DND-41 (cell line): ENCODE measurements at regions not wholly inside any gene's neighbourhood (a gene's known extent, or its start where the extent isn't known, plus 50 kb on each side); places are given as distances from the start of the nearest gene placed in this dataset.

ENCODE experiments used
- ATAC-seq: fragments of 200-7000 bp; cut with Tn5 transposase; 3 replicates; pipeline ENCODE4 v1.9.1; 2021; ENCODE audit warnings: low read depth; ENCODE audit not compliant: insufficient read depth
- DNase-seq: peaks from one replicate; pipeline ENCODE4 v3.0.0-alpha.2; 2020
- H2AFZ ChIP-seq: 2 replicates; pipeline ENCODE4 v1.6.0; 2012; ENCODE audit warnings: low read depth, low read length
- H3K27ac ChIP-seq: 2 replicates; pipeline ENCODE4 v1.5.1; 2012; ENCODE audit warnings: low read length, inconsistent platforms
- H3K27me3 ChIP-seq: fragments of 200-600 bp; sonication (generic); 2 replicates; pipeline ENCODE4 v1.6.0; 2012; ENCODE audit warnings: low read length, mild to moderate bottlenecking, inconsistent platforms; ENCODE audit not compliant: insufficient read depth, poor library complexity
- H3K36me3 ChIP-seq: 2 replicates; pipeline ENCODE4 v1.5.1; 2012; ENCODE audit warnings: low read length, inconsistent platforms; ENCODE audit not compliant: insufficient read depth
- H3K4me1 ChIP-seq: 2 replicates; pipeline ENCODE4 v1.5.1; 2012; ENCODE audit warnings: mild to moderate bottlenecking, low read length; ENCODE audit not compliant: insufficient read depth
- H3K4me2 ChIP-seq: 2 replicates; pipeline ENCODE4 v1.6.0; 2012; ENCODE audit warnings: mild to moderate bottlenecking, moderate library complexity, low read length, inconsistent platforms; ENCODE audit not compliant: insufficient read depth
- H3K4me3 ChIP-seq, 2 experiments: fragments of 200-600 bp in 1 of 2; shearing (Covaris generic) in 1 of 2; 2 replicates each; pipeline ENCODE4 v1.5.1; 2012 to 2016; ENCODE audit warnings: inconsistent platforms in 2 of 2, low read length in 2 of 2, mild to moderate bottlenecking in 2 of 2, low read depth in 1 of 2, moderate library complexity in 1 of 2
- H3K79me2 ChIP-seq: 2 replicates; pipeline ENCODE4 v1.6.0; 2012; ENCODE audit warnings: low read length, inconsistent platforms; ENCODE audit not compliant: insufficient read depth
- H3K9ac ChIP-seq: 2 replicates; pipeline ENCODE4 v1.6.0; 2012; ENCODE audit warnings: low read depth, mild to moderate bottlenecking, inconsistent platforms, low read length, moderate library complexity
- H3K9me3 ChIP-seq: 2 replicates; pipeline ENCODE4 v1.5.1; 2012; ENCODE audit warnings: low read length, moderate library complexity, mild to moderate bottlenecking, inconsistent platforms; ENCODE audit not compliant: insufficient read depth, severe bottlenecking
- H4K20me1 ChIP-seq: 2 replicates; pipeline ENCODE4 v1.6.0; 2012; ENCODE audit warnings: low read length; ENCODE audit not compliant: insufficient read depth
- CTCF ChIP-seq: IDR thresholded peaks from 2 replicates; pipeline ENCODE4 v1.5.1; 2012; ENCODE audit warnings: borderline replicate concordance, low read length, moderate library complexity, mild to moderate bottlenecking; ENCODE audit not compliant: poor library complexity, severe bottlenecking; ENCODE audit errors: extremely low read depth
- EZH2 ChIP-seq: IDR thresholded peaks from 3 replicates; pipeline ENCODE4 v1.6.1; 2012; ENCODE audit warnings: borderline replicate concordance, low read depth, mild to moderate bottlenecking, moderate library complexity, low read length, inconsistent platforms; ENCODE audit not compliant: severe bottlenecking

GRCh38 chr18:42484648-42485047 is 529.6 kb downstream of the PIK3C3 start:
- Histone ChIP-seq H3K36me3 (no peaks in the 10 kb centered on the region), H3K4me2 (no peak overlapping the region), H3K9me3 (no peaks in the 10 kb centered on the region), H3K4me1 (no peaks in the 10 kb centered on the region), H3K79me2 (no peaks in the 10 kb centered on the region), H2AFZ (no peak overlapping the region), H3K9ac (no peak overlapping the region), H3K27ac (no peak overlapping the region), H3K4me3 (no peak overlapping the region), H4K20me1 (no peaks in the 10 kb centered on the region), H3K27me3 (no peaks in the 10 kb centered on the region)
- no peak for DNase-seq
- TF ChIP-seq EZH2: no peak
- TF ChIP-seq CTCF: no peak
- ATAC-seq: no peak

- Histone ChIP-seq H3K9me3 (no peaks in the 10 kb centered on the region), H3K4me2 (no peak overlapping the region), H3K27ac (no peak overlapping the region), H2AFZ (no peak overlapping the region), H3K27me3 (no peaks in the 10 kb centered on the region), H3K4me1 (no peaks in the 10 kb centered on the region), H3K4me3 (no peak overlapping the region), H4K20me1 (no peaks in the 10 kb centered on the region), H3K36me3 (no peaks in the 10 kb centered on the region), H3K79me2 (no peaks in the 10 kb centered on the region), H3K9ac (no peak overlapping the region)
- ATAC-seq (no peak), DNase-seq (no peak)
- no peak for TF ChIP-seq CTCF
- no peak for TF ChIP-seq EZH2
Measured at GRCh38 chr18:42486271-42486670, 531.2 kb downstream of the PIK3C3 start.

- H3K9ac ChIP-seq: no peak overlapping the region
- no peak overlapping the region for H3K27ac ChIP-seq
- no peak overlapping the region for H3K4me2 ChIP-seq
- no peaks in the 10 kb centered on the region for H3K27me3 ChIP-seq
- DNase-seq: no peak
- no peak overlapping the region for H3K4me3 ChIP-seq
- H3K36me3 ChIP-seq: no peaks in the 10 kb centered on the region
- ATAC-seq: no peak
- H3K4me1 ChIP-seq: no peaks in the 10 kb centered on the region
- no peaks in the 10 kb centered on the region for H4K20me1 ChIP-seq
- TF ChIP-seq EZH2 (no peak), CTCF (no peak)
- H3K79me2 ChIP-seq: no peaks in the 10 kb centered on the region
- no peak overlapping the region for H2AFZ ChIP-seq
- H3K9me3 ChIP-seq: no peaks in the 10 kb centered on the region
Measured at GRCh38 chr18:42508683-42509296, 553.8 kb downstream of the PIK3C3 start.
